Thyroid gland (tissue), 4 donors: ENCODE measurements at regions not wholly inside any gene's neighbourhood (a gene's known extent, or its start where the extent isn't known, plus 50 kb on each side); places are given as distances from the start of the nearest gene placed in this dataset.

Experiments used
- CTCF ChIP-seq, 6 experiments: fragments of 200-600 bp in 3 of 6; fragments of 450-650 bp in 3 of 6; sonication (generic) in 3 of 6; IDR thresholded peaks; one replicate each; pipeline ENCODE4 v1.5.1; 2016 to 2019; ENCODE audit warnings: antibody characterized with exemption in 6 of 6, mild to moderate bottlenecking in 2 of 6, inconsistent platforms in 1 of 6, moderate library complexity in 1 of 6
- POLR2A ChIP-seq, 2 donors: fragments of 450-650 bp; IDR thresholded peaks; one replicate each; pipeline ENCODE4 v1.6.1; 2017; ENCODE audit warnings: antibody characterized with exemption in 2 of 2, mild to moderate bottlenecking in 2 of 2, moderate library complexity in 1 of 2

- no peak for TF ChIP-seq CTCF (IDR thresholded peaks at IDR 0.05)
- TF ChIP-seq POLR2A (IDR thresholded peaks at IDR 0.05): no peak
These were observed 560.0 kb downstream of the CCDC85A start for GRCh38 chr2:56743807-56744206.
